Bronchial epithelial cell (primary cell): ENCODE measurements at regions not wholly inside any gene's neighbourhood (a gene's known extent, or its start where the extent isn't known, plus 50 kb on each side); places are given as distances from the start of the nearest gene placed in this dataset.

ENCODE experiments used
- DNase-seq: peaks from one replicate; pipeline ENCODE4 v3.0.0-alpha.2; 2010; ENCODE audit warnings: low read depth
- FAIRE-seq: peaks from 2 replicates; lab custom pipeline; 2011; peaks lifted over from hg19 to GRCh38; lab: Jason Lieb, UNC
- H3K27me3 ChIP-seq: 2 replicates; pipeline ENCODE4 v1.5.1; 2011; ENCODE audit warnings: low read length; ENCODE audit not compliant: control insufficient read depth, insufficient read depth
- H3K36me3 ChIP-seq: 2 replicates; pipeline ENCODE4 v1.5.1; 2011; ENCODE audit warnings: low read length; ENCODE audit not compliant: control insufficient read depth, insufficient read depth
- H3K4me3 ChIP-seq: 2 replicates; pipeline ENCODE4 v1.5.1; 2011; ENCODE audit warnings: mild to moderate bottlenecking, low read depth, low read length, control low read depth
- TF ChIP-seq, protein P1 (sequence below): IDR thresholded peaks from 2 replicates; pipeline ENCODE4 v1.5.1; 2011; ENCODE audit warnings: mild to moderate bottlenecking, moderate library complexity, low read length, control low read depth, inconsistent platforms; ENCODE audit not compliant: insufficient read depth, severe bottlenecking

DNA sequence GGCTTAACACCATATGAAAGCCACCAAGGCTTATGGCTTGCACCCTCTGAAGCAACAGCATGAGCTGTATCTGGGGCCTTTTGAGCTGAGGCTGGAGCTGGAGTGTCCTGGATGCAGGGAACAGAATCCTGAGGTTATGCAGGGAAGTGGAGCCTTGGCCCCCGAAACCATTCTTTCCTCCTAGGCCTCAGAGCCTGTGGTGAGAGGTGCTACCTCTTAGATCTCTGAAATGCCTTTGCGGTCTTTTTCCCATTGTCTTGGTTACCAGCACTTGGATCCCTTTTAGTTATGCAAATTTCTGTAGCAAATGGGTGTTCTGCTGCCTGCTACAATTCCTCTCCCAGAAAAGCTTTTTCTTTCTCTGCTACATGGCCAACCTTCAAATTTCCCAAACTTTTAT is 72.7 kb upstream of the CLPB start:
- DNase-seq (no peak), FAIRE-seq (no peak)
- TF ChIP-seq, protein P1, sequence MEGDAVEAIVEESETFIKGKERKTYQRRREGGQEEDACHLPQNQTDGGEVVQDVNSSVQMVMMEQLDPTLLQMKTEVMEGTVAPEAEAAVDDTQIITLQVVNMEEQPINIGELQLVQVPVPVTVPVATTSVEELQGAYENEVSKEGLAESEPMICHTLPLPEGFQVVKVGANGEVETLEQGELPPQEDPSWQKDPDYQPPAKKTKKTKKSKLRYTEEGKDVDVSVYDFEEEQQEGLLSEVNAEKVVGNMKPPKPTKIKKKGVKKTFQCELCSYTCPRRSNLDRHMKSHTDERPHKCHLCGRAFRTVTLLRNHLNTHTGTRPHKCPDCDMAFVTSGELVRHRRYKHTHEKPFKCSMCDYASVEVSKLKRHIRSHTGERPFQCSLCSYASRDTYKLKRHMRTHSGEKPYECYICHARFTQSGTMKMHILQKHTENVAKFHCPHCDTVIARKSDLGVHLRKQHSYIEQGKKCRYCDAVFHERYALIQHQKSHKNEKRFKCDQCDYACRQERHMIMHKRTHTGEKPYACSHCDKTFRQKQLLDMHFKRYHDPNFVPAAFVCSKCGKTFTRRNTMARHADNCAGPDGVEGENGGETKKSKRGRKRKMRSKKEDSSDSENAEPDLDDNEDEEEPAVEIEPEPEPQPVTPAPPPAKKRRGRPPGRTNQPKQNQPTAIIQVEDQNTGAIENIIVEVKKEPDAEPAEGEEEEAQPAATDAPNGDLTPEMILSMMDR: no peak
- Histone ChIP-seq H3K4me3 (no peak overlapping the region), H3K27me3 (no peaks in the 10 kb centered on the region), H3K36me3 (no peaks in the 10 kb centered on the region)

DNA sequence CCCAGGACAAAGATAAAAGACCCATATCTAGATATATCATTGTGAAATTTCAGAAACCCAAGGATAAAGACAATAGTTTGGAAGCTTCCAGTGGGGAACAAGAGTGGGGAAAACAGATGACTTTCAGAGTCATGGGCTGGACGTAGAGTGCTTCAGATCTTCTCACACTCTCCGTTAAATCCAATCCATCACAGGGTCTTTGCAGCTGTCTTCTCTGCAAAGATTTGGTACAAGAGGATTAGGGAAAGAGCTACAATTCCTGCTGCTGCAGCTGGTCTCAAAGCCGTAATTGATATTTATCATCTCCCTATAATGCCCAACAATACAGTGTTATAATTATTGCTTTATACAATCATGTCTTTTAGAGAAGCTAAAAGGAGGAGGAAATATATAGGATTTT is 63.4 kb upstream of the CLPB start:
- H3K27me3 ChIP-seq: no peaks in the 10 kb centered on the region
- DNase-seq (no peak), FAIRE-seq (no peak)

DNA sequence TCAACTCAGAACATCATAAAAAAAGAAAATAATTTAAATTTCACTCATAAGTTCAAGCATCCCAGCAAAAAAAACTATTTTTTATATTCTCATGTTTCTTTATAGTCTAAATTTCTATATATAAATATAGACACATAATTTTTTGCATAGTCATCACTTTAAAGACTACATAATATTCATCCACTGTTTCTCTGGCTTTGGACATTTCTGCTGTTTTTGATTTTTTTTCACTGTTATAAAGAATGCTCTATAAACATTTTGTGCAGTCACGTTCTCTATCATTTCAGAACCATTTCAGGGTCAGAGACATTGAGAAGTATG is 59.7 kb upstream of the CLPB start:
- Histone ChIP-seq H3K4me3 (no peak overlapping the region), H3K36me3 (no peaks in the 10 kb centered on the region), H3K27me3 (no peaks in the 10 kb centered on the region)
- FAIRE-seq (no peak), DNase-seq (no peak)
- TF ChIP-seq, protein P1: no peak

More for the DNA sequence above, 63.4 kb upstream of the CLPB start:
- TF ChIP-seq, protein P1: no peak
- Histone ChIP-seq H3K36me3 (no peaks in the 10 kb centered on the region), H3K4me3 (no peak overlapping the region)

DNA sequence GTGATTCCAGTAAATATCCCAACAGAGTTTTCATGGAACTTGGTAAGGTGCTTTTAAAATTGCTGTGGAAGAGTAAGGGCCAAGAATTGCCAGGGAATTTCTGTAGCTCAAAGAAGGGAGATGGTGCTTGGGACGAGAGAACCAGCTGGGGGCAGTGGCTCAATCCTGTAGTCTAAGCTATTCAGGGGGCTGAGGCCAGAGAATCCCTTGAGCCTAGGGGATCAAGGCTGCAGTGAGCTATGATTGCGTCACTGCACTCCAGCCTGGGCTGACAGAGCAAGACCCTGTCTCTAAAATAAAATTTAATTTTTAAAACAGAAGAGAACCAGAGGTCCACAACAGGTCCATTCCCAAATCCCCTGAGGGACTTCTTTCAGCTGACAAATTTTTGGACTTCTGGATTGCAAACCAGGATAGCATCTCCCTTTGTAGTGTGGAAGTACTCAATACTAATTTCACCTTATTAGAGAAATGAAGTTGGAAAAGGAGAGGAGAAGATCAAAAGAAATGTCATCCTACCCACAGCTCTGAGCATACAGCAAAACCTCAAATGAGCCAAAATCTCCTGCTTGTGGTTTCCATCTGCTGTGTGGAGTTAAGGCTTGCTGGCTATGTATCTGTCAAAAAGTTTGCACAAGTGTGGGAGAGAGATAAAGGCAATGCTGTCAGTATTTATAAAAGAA is 59.2 kb upstream of the CLPB start:
- Histone ChIP-seq H3K27me3 (no peaks in the 10 kb centered on the region), H3K36me3 (no peaks in the 10 kb centered on the region), H3K4me3 (no peak overlapping the region)
- TF ChIP-seq, protein P1: no peak
- FAIRE-seq (no peak), DNase-seq (no peak)

DNA sequence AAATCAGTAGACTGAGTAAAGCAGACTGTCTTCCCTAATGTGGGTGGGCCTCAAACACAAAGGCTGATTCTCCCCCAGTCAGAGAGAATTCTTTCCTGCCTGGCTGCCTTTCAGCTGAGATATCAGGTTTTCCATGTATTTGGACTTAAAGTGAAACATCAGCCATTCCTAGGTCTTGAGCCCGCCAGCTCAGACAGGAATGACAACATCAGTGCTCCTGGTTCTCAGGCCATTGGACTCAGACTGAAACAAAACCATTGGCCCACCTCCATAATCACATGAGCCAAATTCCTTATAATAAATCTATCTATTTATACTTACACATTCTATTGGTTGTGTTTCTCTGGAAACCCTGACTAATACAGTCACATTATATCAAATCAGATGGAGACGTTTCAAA is 56.7 kb upstream of the CLPB start:
- TF ChIP-seq, protein P1: no peak
- Histone ChIP-seq H3K36me3 (no peaks in the 10 kb centered on the region), H3K27me3 (no peaks in the 10 kb centered on the region), H3K4me3 (no peak overlapping the region)
- DNase-seq (no peak), FAIRE-seq (no peak)
